ENCODE measurements at regions not wholly inside any gene's neighbourhood (a gene's known extent, or its start where the extent isn't known, plus 50 kb on each side); places are given as distances from the start of the nearest gene placed in this dataset.
"Not testable (repeated sequence)": the region's sequence is repeated elsewhere in the genome, so short reads cannot be mapped to it uniquely, and the experiment has no call there.

GRCh38 chr17:59498530-59499307, 66.7 kb upstream of the DHX40 start:
- no peaks in the 10 kb centered on the region for H3K27me3 ChIP-seq (ENCODE audit: insufficient read depth, poor library complexity, severe bottlenecking)
- TF ChIP-seq SPI1 (IDR thresholded peaks at IDR 0.05; ENCODE audit: borderline replicate concordance, low read depth), result no peak
- no peak for TF ChIP-seq GABPA (IDR thresholded peaks at IDR 0.05; ENCODE audit: low read depth)
- no peak for TF ChIP-seq POLR2AphosphoS5 (IDR thresholded peaks at IDR 0.05; ENCODE audit: low read depth)
- no peak for TF ChIP-seq REST (IDR thresholded peaks at IDR 0.05; ENCODE audit: insufficient replicate concordance, low read depth)
- TF ChIP-seq, protein P1, sequence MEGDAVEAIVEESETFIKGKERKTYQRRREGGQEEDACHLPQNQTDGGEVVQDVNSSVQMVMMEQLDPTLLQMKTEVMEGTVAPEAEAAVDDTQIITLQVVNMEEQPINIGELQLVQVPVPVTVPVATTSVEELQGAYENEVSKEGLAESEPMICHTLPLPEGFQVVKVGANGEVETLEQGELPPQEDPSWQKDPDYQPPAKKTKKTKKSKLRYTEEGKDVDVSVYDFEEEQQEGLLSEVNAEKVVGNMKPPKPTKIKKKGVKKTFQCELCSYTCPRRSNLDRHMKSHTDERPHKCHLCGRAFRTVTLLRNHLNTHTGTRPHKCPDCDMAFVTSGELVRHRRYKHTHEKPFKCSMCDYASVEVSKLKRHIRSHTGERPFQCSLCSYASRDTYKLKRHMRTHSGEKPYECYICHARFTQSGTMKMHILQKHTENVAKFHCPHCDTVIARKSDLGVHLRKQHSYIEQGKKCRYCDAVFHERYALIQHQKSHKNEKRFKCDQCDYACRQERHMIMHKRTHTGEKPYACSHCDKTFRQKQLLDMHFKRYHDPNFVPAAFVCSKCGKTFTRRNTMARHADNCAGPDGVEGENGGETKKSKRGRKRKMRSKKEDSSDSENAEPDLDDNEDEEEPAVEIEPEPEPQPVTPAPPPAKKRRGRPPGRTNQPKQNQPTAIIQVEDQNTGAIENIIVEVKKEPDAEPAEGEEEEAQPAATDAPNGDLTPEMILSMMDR (IDR thresholded peaks at IDR 0.05; ENCODE audit: insufficient read depth, low read length), result no peak
- no peak for DNase-seq (ENCODE audit: low read depth in 1 of 2, low spot score in 1 of 2)

GRCh38 chr17:59500086-59500655, 65.2 kb upstream of the DHX40 start:
- H3K27ac ChIP-seq (replicated peaks); H3K4me3 ChIP-seq (replicated peaks; ENCODE audit: insufficient read depth, low read length); H3K27me3 ChIP-seq (ENCODE audit: insufficient read depth, poor library complexity, severe bottlenecking); DNase-seq (ENCODE audit: low read depth in 1 of 2, low spot score in 1 of 2): not testable (repeated sequence)

More at GRCh38 chr17:59498530-59499307, 66.7 kb upstream of the DHX40 start:
- no peak overlapping the region for H3K4me3 ChIP-seq (replicated peaks; ENCODE audit: insufficient read depth, low read length)
- H3K27ac ChIP-seq (replicated peaks), result no peak overlapping the region

DNA sequence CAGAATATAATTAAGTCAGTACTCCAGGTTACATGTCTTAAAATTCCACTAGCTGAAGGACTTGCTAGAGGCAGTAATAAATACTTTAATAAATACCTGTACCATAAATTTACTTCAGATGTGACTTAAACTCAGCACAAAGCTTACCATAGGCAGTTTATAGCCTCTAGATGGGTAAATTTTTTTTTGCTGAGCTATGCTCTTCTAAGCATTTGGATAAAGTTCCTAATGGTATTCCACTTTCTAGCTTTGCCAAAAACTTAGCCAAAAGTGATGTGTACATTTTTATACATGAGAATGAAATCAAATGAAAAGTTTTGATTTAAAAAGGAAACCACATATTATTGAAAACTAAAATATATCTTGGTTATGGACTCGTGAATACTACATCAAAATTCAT, 63.7 kb upstream of the DHX40 start:
- H3K27ac ChIP-seq (replicated peaks), result no peak overlapping the region
- H3K27me3 ChIP-seq (ENCODE audit: insufficient read depth, poor library complexity, severe bottlenecking), result no peaks in the 10 kb centered on the region
- no peak for DNase-seq (ENCODE audit: low read depth in 1 of 2, low spot score in 1 of 2)
- no peak for TF ChIP-seq SPI1 (IDR thresholded peaks at IDR 0.05; ENCODE audit: borderline replicate concordance, low read depth)
- TF ChIP-seq GABPA (IDR thresholded peaks at IDR 0.05; ENCODE audit: low read depth), result no peak
- TF ChIP-seq POLR2AphosphoS5 (IDR thresholded peaks at IDR 0.05; ENCODE audit: low read depth), result no peak
- TF ChIP-seq, protein P1 (IDR thresholded peaks at IDR 0.05; ENCODE audit: insufficient read depth, low read length), result no peak
- no peak for TF ChIP-seq REST (IDR thresholded peaks at IDR 0.05; ENCODE audit: insufficient replicate concordance, low read depth)
- H3K4me3 ChIP-seq (replicated peaks; ENCODE audit: insufficient read depth, low read length), result no peak overlapping the region

GRCh38 chr17:59502800-59503199, 62.6 kb upstream of the DHX40 start:
- no peak overlapping the region for H3K4me3 ChIP-seq (replicated peaks; ENCODE audit: insufficient read depth, low read length)
- no peak for TF ChIP-seq SPI1 (IDR thresholded peaks at IDR 0.05; ENCODE audit: borderline replicate concordance, low read depth)
- no peak for TF ChIP-seq REST (IDR thresholded peaks at IDR 0.05; ENCODE audit: insufficient replicate concordance, low read depth)
- TF ChIP-seq POLR2AphosphoS5 (IDR thresholded peaks at IDR 0.05; ENCODE audit: low read depth), result no peak
- TF ChIP-seq, protein P1 (IDR thresholded peaks at IDR 0.05; ENCODE audit: insufficient read depth, low read length), result no peak
- no peak for TF ChIP-seq GABPA (IDR thresholded peaks at IDR 0.05; ENCODE audit: low read depth)
- no peaks in the 10 kb centered on the region for H3K27me3 ChIP-seq (ENCODE audit: insufficient read depth, poor library complexity, severe bottlenecking)
- DNase-seq (ENCODE audit: low read depth in 1 of 2, low spot score in 1 of 2), result no peak
- H3K27ac ChIP-seq (replicated peaks), result no peak overlapping the region
